Fibroblast of upper back skin (primary cell): ENCODE measurements at regions not wholly inside any gene's neighbourhood (a gene's known extent, or its start where the extent isn't known, plus 50 kb on each side); places are given as distances from the start of the nearest gene placed in this dataset.
A peak's percentile ranks its signal among the peaks of the same experiment; 100 is the strongest.

Source experiments
- DNase-seq: peaks from one replicate; pipeline ENCODE4 v3.0.0-alpha.2; 2013

DNA sequence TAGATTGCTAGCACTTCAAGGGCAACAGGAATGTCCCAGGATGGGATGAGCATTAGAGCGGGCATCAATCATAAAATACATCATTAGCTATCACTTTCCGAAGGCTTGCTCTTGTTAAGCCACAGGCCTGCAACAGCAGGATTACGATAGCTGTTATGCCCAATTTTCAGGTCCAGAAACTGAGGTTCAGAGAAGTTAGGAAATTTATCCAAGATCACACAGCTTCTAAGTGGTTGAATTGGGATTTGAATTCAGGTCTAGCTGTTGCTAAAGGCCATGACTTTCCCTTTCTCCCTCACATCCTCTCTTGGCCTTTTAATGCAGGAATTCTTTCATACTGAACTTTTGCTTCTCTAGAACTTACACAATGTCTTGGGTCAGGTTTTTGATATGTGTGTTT is 119.4 kb upstream of the ERCC6L2 start:
- no peak for DNase-seq

GRCh38 chr9:95755421-95755730 is 120.1 kb upstream of the ERCC6L2 start:
- DNase-seq, result no peak

DNA sequence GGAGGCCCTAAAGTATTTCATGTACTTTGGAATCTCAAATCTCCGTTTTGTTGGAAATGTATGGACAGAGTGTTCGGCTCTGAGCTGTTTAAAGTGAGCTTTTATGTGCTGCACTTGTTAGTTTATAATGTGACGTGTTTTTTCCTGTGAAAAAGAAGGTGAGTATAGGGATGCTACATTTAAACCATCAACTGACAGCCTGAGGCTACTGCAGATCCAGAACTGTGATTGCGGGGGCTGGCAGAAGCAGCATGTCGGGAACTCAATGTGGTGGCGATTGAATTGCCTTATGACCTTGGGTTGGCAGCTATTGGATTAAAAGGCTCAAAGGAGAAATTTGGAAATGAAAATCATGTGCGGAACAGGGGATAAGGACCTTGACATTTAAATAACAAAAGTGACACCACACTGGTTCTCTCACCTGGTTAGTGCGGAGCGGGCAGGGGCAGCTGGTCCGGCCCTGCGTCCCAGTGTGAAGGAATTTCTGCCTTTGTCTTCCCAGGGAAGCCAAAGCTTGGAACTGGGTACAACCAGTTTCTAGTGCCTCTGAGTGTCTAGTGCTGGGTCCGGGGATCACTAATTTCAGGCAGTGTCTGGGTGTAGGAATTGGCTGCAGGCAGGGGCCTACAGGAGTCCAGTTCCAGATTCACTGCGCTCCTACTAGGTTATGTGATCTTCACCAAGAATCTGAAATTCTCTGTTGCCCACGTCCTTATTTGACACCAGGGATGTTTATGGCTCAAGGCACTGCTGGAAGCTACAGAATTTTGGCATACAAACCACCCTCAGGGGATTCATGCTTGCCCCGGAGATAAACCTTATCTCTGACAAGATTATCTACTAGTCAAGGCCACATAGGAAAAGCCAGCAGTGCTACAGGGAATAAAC is 120.7 kb upstream of the ERCC6L2 start:
- no peak for DNase-seq

- DNase-seq, result no peak
Observed at GRCh38 chr9:95753762-95754465, 121.6 kb upstream of the ERCC6L2 start.

DNA sequence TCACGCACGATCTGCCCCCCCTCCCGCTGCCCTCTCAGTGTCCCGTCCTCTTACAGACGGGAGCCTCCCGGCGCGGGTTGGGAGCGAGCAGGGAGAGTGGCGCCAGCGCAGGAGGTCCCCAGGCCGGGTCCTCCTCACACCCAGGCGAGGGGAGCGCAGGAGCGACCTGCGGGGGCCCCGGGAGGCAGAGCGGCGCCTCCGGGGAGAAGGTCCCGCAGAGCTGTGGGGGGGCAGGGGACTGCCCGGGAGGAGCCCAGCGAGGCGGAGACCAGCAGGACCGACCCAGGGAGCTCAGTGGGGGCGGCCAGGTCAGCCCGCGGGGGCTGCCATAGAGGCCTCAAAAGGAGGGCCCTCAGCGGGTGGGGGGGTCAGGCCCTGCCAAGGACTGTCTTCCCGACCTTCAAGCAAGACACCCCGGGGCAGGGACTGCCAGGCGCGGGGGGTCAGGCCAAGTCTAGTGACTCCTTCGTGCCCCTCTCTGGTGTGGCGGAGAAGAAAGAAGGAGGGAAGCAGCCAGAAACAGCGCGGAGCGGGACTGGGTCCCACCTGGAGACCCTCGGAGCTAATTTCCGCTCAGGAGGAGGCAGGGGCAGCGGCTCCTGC is 123.3 kb upstream of the ERCC6L2 start:
- DNase-seq, result no peak

DNA sequence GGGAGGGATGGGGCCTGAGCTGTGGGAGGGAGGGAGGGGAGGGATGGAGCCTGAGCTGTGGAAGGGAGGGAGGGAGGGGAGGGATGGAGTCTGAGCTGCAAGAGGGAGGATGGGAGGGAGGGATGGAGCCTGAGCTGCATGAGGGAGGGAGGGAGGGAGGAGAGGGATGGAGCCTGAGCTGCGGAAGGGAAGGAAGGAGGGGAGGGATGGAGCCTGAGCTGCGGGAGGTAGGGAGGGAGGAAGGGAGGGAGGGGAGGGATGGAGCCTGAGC is 124.0 kb upstream of the ERCC6L2 start:
- DNase-seq, result no peak

- no peak for DNase-seq
Observed at GRCh38 chr9:95750725-95751519, 124.6 kb upstream of the ERCC6L2 start.

DNA sequence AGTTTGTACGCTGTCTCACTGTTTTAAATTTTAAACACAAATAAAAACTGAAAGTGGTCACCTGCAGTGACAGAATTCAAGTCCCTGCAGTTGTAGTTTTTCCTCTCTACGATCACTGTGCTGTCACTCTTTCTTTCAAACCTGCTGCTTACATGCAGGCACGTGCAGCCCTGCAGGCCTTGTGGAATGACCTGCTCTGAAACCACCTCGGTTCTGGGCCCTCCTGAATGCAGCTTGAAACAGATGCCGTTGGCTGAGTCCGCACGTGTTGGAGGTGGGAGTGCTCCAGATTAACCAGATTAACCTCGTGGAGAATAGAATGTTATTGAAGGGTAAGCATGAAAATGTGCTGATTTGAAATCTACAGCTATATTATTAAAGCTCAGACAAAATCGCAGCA is 126.0 kb upstream of the ERCC6L2 start:
- DNase-seq, result no peak

GRCh38 chr9:95746408-95747180 is 128.9 kb upstream of the ERCC6L2 start:
- DNase-seq, result no peak

- no peak for DNase-seq
Observed at GRCh38 chr9:95742821-95743220, 132.7 kb upstream of the ERCC6L2 start.

DNA sequence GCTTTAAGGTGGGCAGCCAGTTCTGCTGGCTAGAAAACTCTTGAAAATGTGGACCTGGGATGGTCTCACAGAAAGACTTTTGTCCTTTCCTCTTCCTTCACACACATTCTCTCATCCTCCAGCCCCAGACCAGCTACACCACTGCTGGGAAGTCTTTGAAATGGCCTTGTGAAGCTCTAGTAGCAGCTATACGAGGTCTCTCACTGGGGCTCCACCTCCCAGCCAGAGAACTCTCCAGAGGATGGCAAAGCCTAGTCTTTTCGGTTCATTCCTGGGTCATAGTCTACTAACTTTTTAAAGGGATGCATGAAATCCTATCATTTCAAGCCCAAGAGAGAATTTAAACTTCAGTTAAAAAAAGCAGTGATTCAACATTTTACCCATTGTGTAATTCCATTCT is 133.9 kb upstream of the ERCC6L2 start:
- no peak for DNase-seq

GRCh38 chr9:95740217-95741004 is 135.1 kb upstream of the ERCC6L2 start:
- peak; percentile 1 for DNase-seq

GRCh38 chr9:95738438-95738837 is 137.1 kb upstream of the ERCC6L2 start:
- DNase-seq, result no peak

- no peak for DNase-seq
Observed at GRCh38 chr9:95736891-95737522, 138.5 kb upstream of the ERCC6L2 start.

GRCh38 chr9:95736370-95736769 is 139.1 kb upstream of the ERCC6L2 start:
- no peak for DNase-seq

- no peak for DNase-seq
Observed at GRCh38 chr9:95735701-95736100, 139.8 kb upstream of the ERCC6L2 start.

- DNase-seq, result no peak
Observed at GRCh38 chr9:95733741-95734666, 141.5 kb upstream of the ERCC6L2 start.

DNA sequence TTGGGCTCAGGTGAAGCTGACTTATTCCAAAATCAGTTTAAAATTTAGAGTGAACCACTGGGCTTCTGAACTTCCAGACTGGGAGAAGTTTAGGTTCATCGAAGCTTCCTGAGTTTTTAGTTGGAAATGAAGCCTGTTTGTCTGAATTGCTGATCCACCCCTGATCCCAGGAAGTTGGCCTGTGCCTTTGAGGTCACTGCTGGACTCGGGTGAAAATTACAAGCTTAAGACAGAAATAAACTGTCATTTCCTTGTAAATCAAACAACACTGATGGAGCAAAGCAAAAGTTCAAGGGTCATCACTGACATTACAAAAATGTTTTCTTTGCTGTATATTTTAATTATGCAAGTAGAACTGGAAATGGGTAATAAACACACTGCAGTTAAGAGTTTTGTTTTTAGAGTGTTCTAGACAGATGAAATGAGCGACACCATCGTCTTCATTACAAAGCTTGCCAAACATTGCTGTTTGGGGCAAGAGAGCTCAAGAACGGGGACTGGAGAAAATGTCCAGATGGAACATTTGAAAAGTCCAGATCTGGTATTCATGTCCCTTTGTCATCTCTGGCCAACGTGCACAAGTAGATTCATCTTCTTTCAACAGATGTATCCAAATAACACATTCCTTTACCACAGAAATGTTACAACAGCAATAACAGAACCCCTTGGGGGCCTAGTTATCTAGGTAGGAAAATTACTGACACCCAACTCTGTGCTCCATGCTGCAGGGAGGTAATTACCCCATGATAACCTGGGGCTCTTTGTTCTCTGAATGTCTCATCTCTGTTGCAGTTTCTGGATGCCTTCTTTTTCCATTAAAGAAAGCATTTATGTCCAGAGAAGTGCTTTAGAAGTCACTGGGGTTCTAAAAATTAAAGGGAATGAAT is 142.4 kb upstream of the ERCC6L2 start:
- DNase-seq, result no peak

DNA sequence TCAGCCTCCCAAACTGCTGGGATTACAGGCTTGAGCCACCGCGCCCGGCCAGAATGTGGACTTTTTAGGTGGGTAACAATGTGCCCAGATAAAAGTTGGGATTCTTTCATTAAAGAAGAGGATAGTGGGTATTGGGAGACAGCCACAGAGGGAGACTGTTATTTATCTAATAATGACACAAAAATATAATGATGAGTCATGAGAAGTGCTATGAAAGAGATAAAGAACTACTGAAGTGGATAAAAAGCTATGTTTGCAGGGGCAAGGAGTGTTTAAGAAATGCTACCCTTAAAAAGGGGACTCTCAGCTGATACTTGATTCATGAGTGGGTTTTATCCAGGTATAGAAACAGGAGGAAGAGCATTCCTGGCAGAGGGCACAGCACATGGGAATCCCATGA is 143.6 kb upstream of the ERCC6L2 start:
- DNase-seq, result no peak
